ENCODE measurements at regions not wholly inside any gene's neighbourhood (a gene's known extent, or its start where the extent isn't known, plus 50 kb on each side); places are given as distances from the start of the nearest gene placed in this dataset.

DNA sequence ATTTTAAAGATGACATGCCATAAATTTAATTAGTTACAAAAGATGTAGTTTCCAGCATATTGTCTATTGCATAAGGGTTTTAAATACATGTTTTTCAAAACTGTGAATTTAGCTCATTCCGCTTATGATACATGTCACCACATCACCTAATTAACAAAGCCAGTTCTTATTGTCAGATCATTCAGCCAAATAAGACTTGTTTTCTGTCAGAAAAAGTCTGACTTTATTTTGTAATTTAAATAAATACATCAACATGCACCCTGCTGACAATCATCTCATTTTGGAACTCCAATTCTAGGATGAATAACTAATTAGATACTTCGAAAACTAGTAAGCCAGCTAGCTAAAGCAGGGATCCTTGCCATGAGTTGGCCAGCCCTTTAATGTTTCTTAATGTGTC lies 110.9 kb upstream of the APP start:
- ChIA-PET CTCF (no interaction called here), POLR2A (no interaction called here)
- Histone ChIP-seq H3K27ac (ENCODE audit: low read length) (no peak overlapping the region), H3K9me3 (ENCODE audit: control insufficient read depth, insufficient read depth, low read depth, low read length) (no peaks in the 10 kb centered on the region), H3K4me1 (ENCODE audit: control insufficient read depth, insufficient read depth, low read length) (no peaks in the 10 kb centered on the region), H3K36me3 (ENCODE audit: control insufficient read depth, insufficient read depth, low read length) (no peaks in the 10 kb centered on the region), H3K4me3 (ENCODE audit: low read depth in 2 of 2, low read length in 2 of 2) (no peak overlapping the region), H3K27me3 (ENCODE audit: control insufficient read depth, insufficient read depth, low read length) (no peaks in the 10 kb centered on the region)
- ATAC-seq = no peak
- DNase-seq (ENCODE audit: low read depth, low spot score) = no peak
- intact Hi-C loops (cut with micrococcal nuclease; ENCODE audit: unreplicated experiment) = no loop called here
- no TSS peak for BruUV-seq (replicated peaks)
- no peak for TF ChIP-seq POLR2AphosphoS5 (IDR thresholded peaks at IDR 0.05; ENCODE audit: low read depth, low read length)
- TF ChIP-seq CTCF (IDR thresholded peaks at IDR 0.05) = no peak
- TF ChIP-seq TCF7L2 (IDR thresholded peaks at IDR 0.05; ENCODE audit: low read depth, low read length) = no peak
- TF ChIP-seq SIN3A (IDR thresholded peaks at IDR 0.05; ENCODE audit: borderline replicate concordance, insufficient read depth, low read depth, low read length) = no peak
- TF ChIP-seq, protein P1, sequence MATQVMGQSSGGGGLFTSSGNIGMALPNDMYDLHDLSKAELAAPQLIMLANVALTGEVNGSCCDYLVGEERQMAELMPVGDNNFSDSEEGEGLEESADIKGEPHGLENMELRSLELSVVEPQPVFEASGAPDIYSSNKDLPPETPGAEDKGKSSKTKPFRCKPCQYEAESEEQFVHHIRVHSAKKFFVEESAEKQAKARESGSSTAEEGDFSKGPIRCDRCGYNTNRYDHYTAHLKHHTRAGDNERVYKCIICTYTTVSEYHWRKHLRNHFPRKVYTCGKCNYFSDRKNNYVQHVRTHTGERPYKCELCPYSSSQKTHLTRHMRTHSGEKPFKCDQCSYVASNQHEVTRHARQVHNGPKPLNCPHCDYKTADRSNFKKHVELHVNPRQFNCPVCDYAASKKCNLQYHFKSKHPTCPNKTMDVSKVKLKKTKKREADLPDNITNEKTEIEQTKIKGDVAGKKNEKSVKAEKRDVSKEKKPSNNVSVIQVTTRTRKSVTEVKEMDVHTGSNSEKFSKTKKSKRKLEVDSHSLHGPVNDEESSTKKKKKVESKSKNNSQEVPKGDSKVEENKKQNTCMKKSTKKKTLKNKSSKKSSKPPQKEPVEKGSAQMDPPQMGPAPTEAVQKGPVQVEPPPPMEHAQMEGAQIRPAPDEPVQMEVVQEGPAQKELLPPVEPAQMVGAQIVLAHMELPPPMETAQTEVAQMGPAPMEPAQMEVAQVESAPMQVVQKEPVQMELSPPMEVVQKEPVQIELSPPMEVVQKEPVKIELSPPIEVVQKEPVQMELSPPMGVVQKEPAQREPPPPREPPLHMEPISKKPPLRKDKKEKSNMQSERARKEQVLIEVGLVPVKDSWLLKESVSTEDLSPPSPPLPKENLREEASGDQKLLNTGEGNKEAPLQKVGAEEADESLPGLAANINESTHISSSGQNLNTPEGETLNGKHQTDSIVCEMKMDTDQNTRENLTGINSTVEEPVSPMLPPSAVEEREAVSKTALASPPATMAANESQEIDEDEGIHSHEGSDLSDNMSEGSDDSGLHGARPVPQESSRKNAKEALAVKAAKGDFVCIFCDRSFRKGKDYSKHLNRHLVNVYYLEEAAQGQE (IDR thresholded peaks at IDR 0.05; ENCODE audit: insufficient read depth in 1 of 2, low read depth in 2 of 2, low read length in 1 of 2) = no peak
- in situ Hi-C loops (cut with HindIII; ENCODE audit: low pct_unique_long_range_greater_than_20kb, low sequenced_read_pairs) = no loop called here

- Histone ChIP-seq H3K27ac (ENCODE audit: low read length) (no peak overlapping the region), H3K4me3 (ENCODE audit: low read depth in 2 of 2, low read length in 2 of 2) (no peak overlapping the region), H3K27me3 (ENCODE audit: control insufficient read depth, insufficient read depth, low read length) (no peaks in the 10 kb centered on the region), H3K9me3 (ENCODE audit: control insufficient read depth, insufficient read depth, low read depth, low read length) (no peaks in the 10 kb centered on the region), H3K36me3 (ENCODE audit: control insufficient read depth, insufficient read depth, low read length) (no peaks in the 10 kb centered on the region), H3K4me1 (ENCODE audit: control insufficient read depth, insufficient read depth, low read length) (no peaks in the 10 kb centered on the region)
- in situ Hi-C loops (cut with HindIII; ENCODE audit: low pct_unique_long_range_greater_than_20kb, low sequenced_read_pairs) (no loop called here), intact Hi-C loops (cut with micrococcal nuclease; ENCODE audit: unreplicated experiment) (no loop called here)
- ATAC-seq (no peak), DNase-seq (ENCODE audit: low read depth, low spot score) (no peak)
- TF ChIP-seq, protein P1 (IDR thresholded peaks at IDR 0.05; ENCODE audit: insufficient read depth in 1 of 2, low read depth in 2 of 2, low read length in 1 of 2) = no peak
- TF ChIP-seq TCF7L2 (IDR thresholded peaks at IDR 0.05; ENCODE audit: low read depth, low read length) = no peak
- TF ChIP-seq CTCF (IDR thresholded peaks at IDR 0.05) = no peak
- no peak for TF ChIP-seq SIN3A (IDR thresholded peaks at IDR 0.05; ENCODE audit: borderline replicate concordance, insufficient read depth, low read depth, low read length)
- TF ChIP-seq POLR2AphosphoS5 (IDR thresholded peaks at IDR 0.05; ENCODE audit: low read depth, low read length) = no peak
- BruUV-seq (replicated peaks) = no TSS peak
- CTCF ChIA-PET = no interaction called here
- POLR2A ChIA-PET = interaction anchor here (0.7 kb wide), 1 partner anchor 652 kb away, joined by 3 read pairs; no protein-coding TSS in a partner anchor
Measured at GRCh38 chr21:26280775-26281174, 110.2 kb upstream of the APP start.

Data from Panc1 (cell line).